HG03159 (cell line): ENCODE measurements at regions not wholly inside any gene's neighbourhood (a gene's known extent, or its start where the extent isn't known, plus 50 kb on each side); places are given as distances from the start of the nearest gene placed in this dataset.

Experiments
- ATAC-seq: cut with Tn5 transposase; IDR thresholded peaks from one replicate; pipeline ENCODE4 v1.9.1; 2021; ENCODE audit warnings: mild to moderate bottlenecking, moderate library complexity; ENCODE audit not compliant: unreplicated experiment

GRCh38 chr2:176388861-176389260 is 119.6 kb downstream of the MTX2 start:
- ATAC-seq = no peak

- no peak for ATAC-seq
These were observed 121.3 kb downstream of the MTX2 start for GRCh38 chr2:176390276-176391147.

- no peak for ATAC-seq
These were observed 121.8 kb downstream of the MTX2 start for GRCh38 chr2:176391148-176391419.

GRCh38 chr2:176392249-176392648 is 123.0 kb downstream of the MTX2 start:
- ATAC-seq = no peak

- no peak for ATAC-seq
These were observed 123.6 kb downstream of the MTX2 start for GRCh38 chr2:176392744-176393414.

- ATAC-seq = no peak
These were observed 126.1 kb downstream of the MTX2 start for GRCh38 chr2:176395273-176395854.

GRCh38 chr2:176398243-176399073 is 129.2 kb downstream of the MTX2 start:
- ATAC-seq = no peak

GRCh38 chr2:176399074-176399598 is 129.9 kb downstream of the MTX2 start:
- ATAC-seq = no peak

GRCh38 chr2:176405477-176405876 is 136.2 kb downstream of the MTX2 start:
- peak; percentile 46 for ATAC-seq

GRCh38 chr2:176407706-176408105 is 138.5 kb downstream of the MTX2 start:
- no peak for ATAC-seq

GRCh38 chr2:176409671-176410070 is 140.4 kb downstream of the MTX2 start:
- no peak for ATAC-seq

- no peak for ATAC-seq
These were observed 142.9 kb downstream of the MTX2 start for GRCh38 chr2:176412136-176412535.

- ATAC-seq = no peak
These were observed 144.5 kb downstream of the MTX2 start for GRCh38 chr2:176413786-176414185.

GRCh38 chr2:176414641-176415040 is 145.4 kb downstream of the MTX2 start:
- no peak for ATAC-seq

GRCh38 chr2:176415174-176415895 is 146.1 kb downstream of the MTX2 start:
- ATAC-seq = no peak

GRCh38 chr2:176415937-176416499 is 146.8 kb downstream of the MTX2 start:
- ATAC-seq = no peak

GRCh38 chr2:176418768-176419167 is 149.5 kb downstream of the MTX2 start:
- ATAC-seq = no peak

GRCh38 chr2:176419591-176420071 is 150.4 kb downstream of the MTX2 start:
- ATAC-seq = no peak

GRCh38 chr2:176421297-176422050 is 152.2 kb downstream of the MTX2 start:
- ATAC-seq = no peak
